Sigmoid colon (tissue), 6 donors: ENCODE measurements at regions not wholly inside any gene's neighbourhood (a gene's known extent, or its start where the extent isn't known, plus 50 kb on each side); places are given as distances from the start of the nearest gene placed in this dataset.

Experiments used
- DNase-seq: peaks from one replicate; pipeline ENCODE4 v3.0.0-alpha.2; 2019
- H3K27ac ChIP-seq, 4 donors: fragments of 200-600 bp; sonication (generic); one replicate each; pipeline ENCODE4 v1.5.1; 2016 to 2019; ENCODE audit warnings: mild to moderate bottlenecking in 1 of 4
- H3K27me3 ChIP-seq, 3 donors: fragments of 200-600 bp; sonication (generic); one replicate each; pipeline ENCODE4 v1.5.1; 2019; ENCODE audit warnings: mild to moderate bottlenecking in 1 of 3
- H3K36me3 ChIP-seq, 4 donors: fragments of 200-600 bp; sonication (generic); one replicate each; pipeline ENCODE4 v1.5.1; 2016 to 2019
- H3K4me1 ChIP-seq, 4 donors: fragments of 200-600 bp; sonication (generic); one replicate each; pipeline ENCODE4 v1.5.1; 2017 to 2019
- H3K4me3 ChIP-seq, 4 donors: fragments of 200-600 bp; sonication (generic); one replicate each; pipeline ENCODE4 v1.5.1; 2017 to 2019; ENCODE audit warnings: mild to moderate bottlenecking in 2 of 4, moderate library complexity in 1 of 4
- H3K9me3 ChIP-seq, 4 donors: fragments of 200-600 bp in 3 of 4; sonication (generic) in 3 of 4; one replicate each; pipeline versions ENCODE4 v1.5.1 to v1.6.1; 2013 to 2019
- EP300 ChIP-seq, 4 donors: sonication (generic); formaldehyde crosslinking; IDR thresholded peaks; one replicate each; pipeline ENCODE4 v1.6.1; 2017; ENCODE audit warnings: antibody characterized with exemption in 4 of 4
- POLR2A ChIP-seq, 2 donors: fragments of 450-650 bp; IDR thresholded peaks; one replicate each; pipeline ENCODE4 v1.6.1; 2016; ENCODE audit warnings: antibody characterized with exemption in 2 of 2, mild to moderate bottlenecking in 2 of 2, moderate library complexity in 2 of 2
- POLR2AphosphoS5 ChIP-seq, 4 donors: sonication (generic); formaldehyde crosslinking; IDR thresholded peaks; one replicate each; pipeline ENCODE4 v1.6.1; 2017; ENCODE audit warnings: antibody characterized with exemption in 4 of 4
- WGBS, 2 donors: extraction: QIAGEN DNeasy Blood & Tissue Kit; methylation state at CpG; one replicate each; pipeline ENCODE4 v1.1.7; 2013; 5-methylcytosine and 5-hydroxymethylcytosine counted together
- intact Hi-C: fragments of 100-400 bp; cut with DNase I; formaldehyde crosslinking; loops from one replicate; pipeline ENCODE4 v1.15.1; 2023
- TF ChIP-seq, protein P1 (sequence below), 4 experiments: fragments of 450-650 bp in 3 of 4; fragments of 200-600 bp in 1 of 4; IDR thresholded peaks; one replicate each; pipeline ENCODE4 v1.5.1; 2016 to 2019; ENCODE audit warnings: antibody characterized with exemption in 4 of 4, mild to moderate bottlenecking in 3 of 4, moderate library complexity in 2 of 4
- donor health status: healthy with polysubstance abuse.
- donor health status: healthy.

DNA sequence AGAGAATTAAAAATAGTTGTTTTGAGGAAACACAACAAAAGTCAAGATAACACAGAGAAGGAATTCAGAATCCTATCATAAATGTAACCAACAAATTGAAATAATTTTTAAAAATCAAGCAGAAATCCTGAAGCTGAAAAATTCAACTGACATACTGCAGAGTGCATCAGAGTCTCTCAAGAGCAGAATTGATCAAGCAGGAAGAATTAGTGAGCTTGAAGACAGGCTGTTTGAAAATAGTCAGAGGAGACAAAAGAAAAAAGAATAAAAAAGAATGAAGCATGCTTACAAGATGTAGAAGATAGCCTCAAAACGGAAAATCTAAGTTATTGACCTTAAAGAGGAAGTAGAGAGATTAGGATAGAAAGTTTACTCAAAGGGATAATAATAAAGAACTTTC, 65.8 kb upstream of the PPP2R5C start:
- Histone ChIP-seq H3K27ac (no peak overlapping the region), H3K9me3 (no peaks in the 10 kb centered on the region), H3K4me1 (no peaks in the 10 kb centered on the region), H3K27me3 (no peaks in the 10 kb centered on the region), H3K36me3 (no peaks in the 10 kb centered on the region), H3K4me3 (no peak overlapping the region)
- intact Hi-C loops, result no loop called here
- WGBS, 2 donors, result 39 to 50% methylated on average over 1 of the region's 1 CpG
- TF ChIP-seq, protein P1, sequence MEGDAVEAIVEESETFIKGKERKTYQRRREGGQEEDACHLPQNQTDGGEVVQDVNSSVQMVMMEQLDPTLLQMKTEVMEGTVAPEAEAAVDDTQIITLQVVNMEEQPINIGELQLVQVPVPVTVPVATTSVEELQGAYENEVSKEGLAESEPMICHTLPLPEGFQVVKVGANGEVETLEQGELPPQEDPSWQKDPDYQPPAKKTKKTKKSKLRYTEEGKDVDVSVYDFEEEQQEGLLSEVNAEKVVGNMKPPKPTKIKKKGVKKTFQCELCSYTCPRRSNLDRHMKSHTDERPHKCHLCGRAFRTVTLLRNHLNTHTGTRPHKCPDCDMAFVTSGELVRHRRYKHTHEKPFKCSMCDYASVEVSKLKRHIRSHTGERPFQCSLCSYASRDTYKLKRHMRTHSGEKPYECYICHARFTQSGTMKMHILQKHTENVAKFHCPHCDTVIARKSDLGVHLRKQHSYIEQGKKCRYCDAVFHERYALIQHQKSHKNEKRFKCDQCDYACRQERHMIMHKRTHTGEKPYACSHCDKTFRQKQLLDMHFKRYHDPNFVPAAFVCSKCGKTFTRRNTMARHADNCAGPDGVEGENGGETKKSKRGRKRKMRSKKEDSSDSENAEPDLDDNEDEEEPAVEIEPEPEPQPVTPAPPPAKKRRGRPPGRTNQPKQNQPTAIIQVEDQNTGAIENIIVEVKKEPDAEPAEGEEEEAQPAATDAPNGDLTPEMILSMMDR (IDR thresholded peaks at IDR 0.05), result no peak
- TF ChIP-seq EP300 (IDR thresholded peaks at IDR 0.05) (no peak), POLR2A (IDR thresholded peaks at IDR 0.05) (no peak), POLR2AphosphoS5 (IDR thresholded peaks at IDR 0.05) (no peak)
- no peak for DNase-seq

DNA sequence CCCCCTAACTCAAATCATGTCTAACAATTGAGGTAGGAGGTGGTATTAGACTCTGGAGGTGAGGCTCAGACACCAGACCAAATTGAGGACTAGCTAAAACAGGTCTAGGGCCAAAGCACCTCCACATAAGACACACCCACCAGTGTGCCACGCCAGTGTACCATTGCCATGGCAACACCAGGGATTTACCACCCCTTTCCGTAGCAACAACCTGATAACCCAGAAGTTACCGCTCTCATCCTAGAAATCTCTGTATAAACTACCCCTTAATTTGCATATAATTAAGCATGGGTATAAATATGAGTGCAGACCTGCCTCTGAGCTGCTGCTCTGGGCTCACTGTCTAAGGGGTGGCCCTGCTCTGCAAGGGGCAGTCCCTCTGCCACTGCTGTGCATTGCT, 57.4 kb upstream of the PPP2R5C start:
- peaks cover 0 to 16% (median 10%) of the 10 kb centered on the region in 4 donors for H3K4me1 ChIP-seq
- DNase-seq, result no peak
- H3K27ac ChIP-seq, result no peak overlapping the region
- WGBS, 2 donors, result 10 to 71% methylated on average over 3 of the region's 3 CpGs
- no peaks in the 10 kb centered on the region for H3K9me3 ChIP-seq
- H3K27me3 ChIP-seq, result peaks cover 0 to 28% (median 12%) of the 10 kb centered on the region in 3 donors
- intact Hi-C loops, result no loop called here
- TF ChIP-seq, protein P1 (IDR thresholded peaks at IDR 0.05), result no peak
- TF ChIP-seq POLR2AphosphoS5 (IDR thresholded peaks at IDR 0.05) (no peak), EP300 (IDR thresholded peaks at IDR 0.05) (no peak), POLR2A (IDR thresholded peaks at IDR 0.05) (no peak)
- H3K4me3 ChIP-seq, result no peak overlapping the region
- no peaks in the 10 kb centered on the region for H3K36me3 ChIP-seq

DNA sequence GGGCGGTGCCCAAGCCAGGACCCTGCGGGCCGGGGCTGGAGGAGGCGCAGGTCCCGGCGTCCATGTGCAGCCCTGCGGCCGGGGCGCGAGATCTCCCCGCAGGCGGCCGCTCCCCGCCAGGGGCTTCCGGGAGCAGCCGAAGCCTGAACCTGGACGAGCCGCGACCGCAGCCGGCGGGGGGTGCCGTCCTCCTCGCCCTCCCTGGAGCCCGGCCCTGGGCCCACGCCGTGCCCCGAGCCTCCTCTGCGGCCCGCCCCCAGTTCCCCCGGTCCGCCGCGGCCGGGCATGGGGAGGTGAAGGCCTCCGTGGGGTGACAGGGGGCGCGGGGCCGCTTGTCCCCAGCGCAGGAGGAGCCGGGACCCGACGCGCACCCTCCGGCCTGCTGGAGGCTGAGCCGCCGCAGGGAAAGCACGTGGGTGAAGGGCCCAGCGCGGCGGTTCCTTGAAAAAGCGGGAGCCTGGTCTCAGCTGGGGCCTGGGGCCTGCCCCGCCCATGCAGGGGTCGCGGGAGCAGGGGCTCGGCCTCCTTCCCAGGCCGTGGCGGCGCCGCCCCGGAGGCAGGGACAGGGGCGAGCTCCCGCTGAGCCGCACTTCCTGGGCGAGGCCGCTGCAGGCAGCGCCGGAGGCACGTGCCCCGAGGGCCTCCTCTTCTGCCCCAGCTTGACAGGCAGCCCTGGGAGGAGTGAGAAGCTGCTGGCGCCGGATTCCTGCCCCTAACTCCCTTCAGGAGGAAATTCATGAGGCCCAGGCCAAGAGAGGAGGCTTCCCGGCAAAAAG, 55.6 kb upstream of the PPP2R5C start:
- intact Hi-C loops, result loop anchor here (5.0 kb wide), 2 partner anchors 51 to 391 kb away; no protein-coding TSS in a partner anchor
- WGBS, 2 donors, result 16 to 53% methylated on average over 73 of the region's 73 CpGs
- H3K27me3 ChIP-seq, result peaks cover 0 to 28% (median 12%) of the 10 kb centered on the region in 3 donors
- H3K4me3 ChIP-seq, result peak overlapping the region in 3 of 4 donors; percentile 26 to 45 (median 35)
- H3K27ac ChIP-seq, result peak overlapping the region; percentile 36 to 77 (median 52)
- TF ChIP-seq, protein P1 (IDR thresholded peaks at IDR 0.05), result no peak
- peak in 1 of 4 donors; percentile 7 for TF ChIP-seq POLR2AphosphoS5 (IDR thresholded peaks at IDR 0.05)
- peaks cover 0 to 16% (median 10%) of the 10 kb centered on the region in 4 donors for H3K4me1 ChIP-seq
- DNase-seq, result peak; percentile 82
- H3K36me3 ChIP-seq, result no peaks in the 10 kb centered on the region
- H3K9me3 ChIP-seq, result no peaks in the 10 kb centered on the region

DNA sequence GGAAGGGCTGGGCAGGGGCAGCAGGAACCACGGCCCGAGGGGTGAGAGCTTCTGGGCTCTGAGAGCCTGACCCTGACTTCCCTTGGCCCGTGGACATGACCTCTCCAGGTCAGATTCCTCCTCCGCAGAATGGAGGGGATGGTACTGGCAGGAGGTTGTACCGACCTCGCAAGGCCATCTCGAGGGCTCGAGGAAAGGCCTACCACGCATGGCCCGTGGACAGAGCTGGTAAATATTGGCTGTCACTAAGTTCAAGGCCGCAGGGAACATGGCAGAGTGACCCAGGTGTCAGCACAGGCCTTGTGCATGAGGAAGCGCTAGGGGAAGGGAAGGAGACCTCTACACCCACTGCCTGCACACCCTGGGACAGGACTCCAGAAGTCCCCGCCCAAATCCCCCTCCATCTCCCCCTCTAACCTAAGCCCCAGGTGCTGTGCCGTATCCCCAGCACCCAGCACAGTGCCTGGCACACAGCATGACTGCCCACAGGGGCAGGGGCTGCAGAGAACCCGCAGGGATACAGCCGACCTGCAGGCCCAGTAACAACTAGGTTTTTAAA, 54.9 kb upstream of the PPP2R5C start:
- peaks cover 0 to 28% (median 12%) of the 10 kb centered on the region in 3 donors for H3K27me3 ChIP-seq
- no peak overlapping the region for H3K4me3 ChIP-seq
- H3K9me3 ChIP-seq, result no peaks in the 10 kb centered on the region
- peaks cover 0 to 16% (median 10%) of the 10 kb centered on the region in 4 donors for H3K4me1 ChIP-seq
- WGBS, 2 donors, result 86 to 89% methylated on average over 16 of the region's 16 CpGs
- H3K36me3 ChIP-seq, result no peaks in the 10 kb centered on the region
- TF ChIP-seq EP300 (IDR thresholded peaks at IDR 0.05), result no peak
- TF ChIP-seq, protein P1 (IDR thresholded peaks at IDR 0.05), result no peak
- TF ChIP-seq POLR2AphosphoS5 (IDR thresholded peaks at IDR 0.05), result no peak
- no peak for TF ChIP-seq POLR2A (IDR thresholded peaks at IDR 0.05)
- intact Hi-C loops, result loop anchor here (5.0 kb wide), 2 partner anchors 51 to 391 kb away; no protein-coding TSS in a partner anchor
- DNase-seq, result no peak
- H3K27ac ChIP-seq, result peak overlapping the region; percentile 36 to 77 (median 52)
